ENCODE measurements at regions not wholly inside any gene's neighbourhood (a gene's known extent, or its start where the extent isn't known, plus 50 kb on each side); places are given as distances from the start of the nearest gene placed in this dataset.

DNA sequence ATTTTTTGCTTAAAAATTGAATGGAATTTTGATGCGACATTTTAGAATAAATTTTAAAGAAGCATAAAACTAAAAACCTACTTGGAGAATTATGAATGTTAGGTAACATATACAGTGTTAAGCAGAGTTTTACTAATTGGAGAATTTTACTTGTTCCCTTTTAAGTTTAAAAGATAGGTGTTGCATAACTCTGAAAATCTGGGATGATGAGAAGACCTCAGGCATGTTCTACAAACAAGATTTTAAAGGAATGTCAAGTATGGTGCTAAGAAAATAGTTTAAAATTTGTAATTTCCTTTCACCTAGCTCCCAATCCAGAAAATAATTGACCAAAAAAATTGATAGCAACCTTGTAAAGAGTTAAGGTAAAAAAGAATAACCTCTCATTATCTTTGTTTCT, 135.8 kb downstream of the RFC3 start:
- DNase-seq: no peak

DNA sequence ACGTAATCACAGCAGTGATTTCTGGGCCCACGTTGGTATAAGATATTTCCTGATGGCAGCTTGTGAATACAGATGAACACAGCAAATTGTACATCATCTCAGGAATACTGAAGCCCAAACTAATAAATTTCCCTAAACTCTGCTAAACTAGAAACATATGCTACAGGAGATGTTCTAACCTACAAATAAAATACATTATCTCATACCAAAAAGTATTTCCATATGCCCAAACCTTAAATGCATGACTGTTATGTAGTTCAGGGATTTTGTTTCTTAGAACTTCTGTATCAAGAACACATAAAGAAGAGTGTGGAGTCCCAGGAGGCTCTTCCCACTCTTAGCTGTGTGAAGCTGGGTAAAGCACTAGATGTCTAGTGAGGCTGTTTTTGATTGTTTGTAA, 138.4 kb downstream of the RFC3 start:
- no peak for DNase-seq

DNA sequence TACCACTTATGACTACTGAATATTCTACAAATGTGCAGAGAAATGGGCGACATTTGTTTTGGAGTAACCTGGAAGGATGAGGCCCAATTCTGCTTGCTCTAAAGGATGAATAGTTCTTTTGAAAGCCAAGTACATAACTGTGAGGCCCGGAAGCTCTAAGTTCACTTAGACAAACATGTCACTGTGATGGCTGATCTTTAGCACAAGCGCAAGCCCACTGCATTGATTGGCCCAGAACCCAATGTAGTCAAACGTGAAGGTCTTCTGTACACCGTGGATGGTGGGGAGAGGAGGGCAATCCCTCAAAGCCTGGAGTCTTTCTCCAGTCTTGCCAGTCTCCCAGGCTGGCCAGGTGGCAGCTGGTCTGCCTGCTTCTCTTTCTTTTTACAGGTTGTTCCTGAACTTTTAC, 139.6 kb downstream of the RFC3 start:
- DNase-seq: no peak

DNA sequence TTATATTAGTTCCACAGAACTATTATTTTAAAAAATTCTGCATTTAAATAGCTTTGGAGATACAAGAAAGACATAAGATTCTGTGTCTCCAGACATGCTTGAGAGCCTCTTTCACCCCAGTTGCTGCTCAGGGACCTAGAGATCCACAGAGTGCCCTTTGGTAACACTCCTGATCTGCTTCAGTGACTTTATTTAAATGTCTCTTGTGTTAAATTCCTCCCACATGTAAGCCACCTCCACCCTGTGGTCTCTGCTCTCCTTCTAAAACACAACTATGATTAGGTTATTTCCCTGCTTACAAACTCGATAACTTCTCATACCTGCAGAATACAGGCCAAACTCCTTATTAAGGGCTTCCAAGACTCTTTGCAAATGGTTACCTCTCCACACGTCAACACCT, 141.0 kb downstream of the RFC3 start:
- no peak for DNase-seq

DNA sequence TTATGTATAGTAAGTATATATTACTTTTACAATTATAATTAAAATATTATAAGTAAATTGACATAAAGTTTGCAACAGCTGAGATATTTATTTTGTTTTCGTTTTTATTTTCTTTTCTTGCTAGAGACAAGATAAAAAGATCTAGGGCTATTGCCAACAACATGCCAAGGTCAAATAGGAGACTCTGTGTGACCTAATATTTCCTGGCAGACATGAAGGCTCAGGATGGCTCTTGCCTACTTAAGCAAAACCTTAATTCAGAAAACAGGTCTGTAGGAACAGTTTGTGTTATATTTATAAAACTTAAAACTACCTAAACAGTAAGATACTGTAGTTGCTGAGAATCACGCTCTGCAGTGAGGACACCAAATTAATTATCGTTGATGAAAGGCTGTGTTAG, 145.2 kb downstream of the RFC3 start:
- DNase-seq: no peak

DNA sequence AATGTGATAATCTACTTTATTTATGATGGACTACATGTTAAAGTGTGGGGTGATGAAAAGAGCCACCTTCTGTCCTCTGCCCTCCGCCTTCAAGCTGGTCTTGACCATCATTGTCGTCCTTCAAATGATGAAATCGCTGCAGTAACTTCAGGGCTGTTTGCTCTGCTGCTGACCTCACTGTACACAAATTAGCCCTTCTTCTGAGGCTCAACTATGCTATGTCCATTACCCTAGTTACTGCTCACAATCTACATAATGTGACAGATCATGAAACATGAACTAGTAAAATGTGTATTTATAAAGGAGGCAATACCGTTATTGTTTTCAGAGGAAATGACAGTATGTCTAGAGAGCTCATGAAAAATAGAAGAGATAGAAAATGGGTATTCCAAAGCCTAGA, 145.9 kb downstream of the RFC3 start:
- no peak for DNase-seq

DNA sequence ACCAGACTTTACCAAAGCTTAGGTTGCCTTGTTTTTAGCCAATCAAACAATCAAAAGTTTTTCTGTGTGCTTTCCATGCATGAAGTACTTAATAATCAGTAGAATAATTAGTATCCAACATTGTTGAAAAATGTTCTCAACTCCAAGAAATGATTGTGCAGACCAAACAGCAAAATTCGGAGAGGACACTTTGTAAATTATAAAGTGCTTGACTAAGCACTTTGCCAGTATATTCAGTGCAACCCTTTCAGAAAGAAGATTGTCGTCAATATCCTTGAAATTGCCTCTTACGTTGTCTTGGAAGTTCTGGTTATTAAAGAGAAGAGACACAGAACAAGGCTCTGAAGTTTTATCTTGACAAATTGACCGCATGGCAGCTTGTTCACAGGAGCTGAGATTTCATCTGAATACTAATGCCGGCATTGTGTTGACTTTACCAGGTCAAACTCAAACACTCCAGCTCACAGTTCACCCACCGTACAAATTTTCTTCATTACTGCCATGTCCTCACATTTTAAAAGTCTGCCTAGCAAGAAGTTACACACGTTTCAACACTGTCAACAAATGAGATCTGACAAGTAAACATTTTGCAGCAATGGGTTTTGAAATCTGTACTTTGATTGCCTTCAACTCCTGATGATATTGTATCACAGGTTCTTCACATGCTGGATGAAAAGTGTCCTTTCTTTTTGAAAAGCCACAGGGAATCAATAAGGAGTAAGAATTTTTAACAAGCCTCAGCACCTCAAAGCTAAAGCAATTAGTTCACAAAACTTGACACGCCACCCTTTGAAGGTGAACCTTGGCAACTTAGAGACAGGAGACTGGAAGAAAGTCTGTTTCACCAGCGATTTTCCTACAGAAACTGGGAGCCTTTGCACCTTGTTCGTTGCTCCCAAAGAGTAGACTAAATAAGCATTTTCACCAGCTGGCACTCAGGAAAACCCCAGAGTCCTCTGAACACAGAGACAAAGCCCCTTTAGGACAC, 150.9 kb downstream of the RFC3 start:
- DNase-seq: no peak

DNA sequence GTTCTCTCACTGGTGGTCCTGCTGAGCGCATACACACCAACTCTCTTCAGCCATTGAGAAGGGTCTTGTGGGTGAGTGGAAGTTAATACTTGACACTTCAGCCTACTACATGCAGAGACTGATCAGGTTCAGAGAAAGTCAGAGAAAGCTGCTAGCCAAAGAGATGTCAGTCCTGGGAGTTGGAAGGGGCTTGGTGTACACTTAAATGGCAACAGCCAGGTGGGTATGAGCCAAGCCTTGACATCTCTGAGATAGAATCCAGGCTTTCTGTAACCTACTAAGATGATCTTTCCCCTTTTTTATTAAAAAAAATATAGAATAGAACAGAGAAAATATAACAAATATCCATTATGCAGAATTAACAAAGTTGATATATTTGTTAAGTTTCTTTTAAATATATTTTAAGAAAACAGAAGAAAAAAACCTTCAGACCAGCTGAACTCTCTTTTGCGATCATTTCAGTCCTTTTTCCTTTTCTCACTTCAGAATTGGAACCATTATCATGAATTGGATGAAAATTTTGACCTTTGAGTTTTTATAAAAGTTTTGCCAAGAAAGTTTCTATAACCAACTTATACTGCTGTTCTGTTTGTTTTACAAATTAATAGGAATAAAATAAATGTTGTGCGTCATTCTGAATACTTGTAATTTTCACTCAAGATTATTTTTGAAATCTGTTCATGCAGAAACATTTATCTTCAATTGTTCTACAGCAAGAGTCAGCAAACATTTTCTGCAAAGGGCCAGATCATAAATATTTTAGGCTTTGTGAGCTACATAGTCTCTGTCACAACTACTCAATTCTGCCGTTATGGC, 153.0 kb downstream of the RFC3 start:
- no peak for DNase-seq

DNA sequence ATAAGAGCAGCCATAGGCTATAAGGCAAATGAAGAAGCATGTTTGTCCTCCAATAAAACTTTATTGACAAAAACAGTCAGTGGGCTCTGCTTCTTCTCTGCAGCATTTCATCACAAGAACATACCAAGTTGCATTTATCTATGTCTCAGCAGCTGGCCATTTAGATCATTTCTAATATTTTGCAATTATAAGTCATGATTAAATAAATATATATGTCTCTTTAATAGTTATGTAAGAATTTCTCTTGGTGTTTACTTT, 153.5 kb downstream of the RFC3 start:
- no peak for DNase-seq

DNA sequence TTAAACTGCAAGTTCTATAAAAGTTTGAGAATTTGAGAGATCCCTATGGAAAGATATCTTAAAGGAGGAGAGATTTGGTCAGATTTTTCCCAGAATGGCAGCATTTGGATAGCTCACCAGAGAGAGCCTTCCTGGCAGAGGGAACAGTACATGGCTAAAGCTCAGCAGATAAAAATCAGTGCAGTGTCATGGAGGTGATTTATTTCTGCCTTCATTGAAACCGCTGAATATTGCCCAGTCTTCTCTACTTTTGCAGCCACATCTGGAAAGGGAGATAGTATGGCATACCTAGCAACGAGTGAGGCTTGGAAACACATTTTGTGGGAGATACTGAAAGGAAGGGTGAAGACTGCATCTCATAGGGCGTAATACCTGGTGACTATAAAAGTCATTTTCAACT, 155.2 kb downstream of the RFC3 start:
- DNase-seq: no peak

DNA sequence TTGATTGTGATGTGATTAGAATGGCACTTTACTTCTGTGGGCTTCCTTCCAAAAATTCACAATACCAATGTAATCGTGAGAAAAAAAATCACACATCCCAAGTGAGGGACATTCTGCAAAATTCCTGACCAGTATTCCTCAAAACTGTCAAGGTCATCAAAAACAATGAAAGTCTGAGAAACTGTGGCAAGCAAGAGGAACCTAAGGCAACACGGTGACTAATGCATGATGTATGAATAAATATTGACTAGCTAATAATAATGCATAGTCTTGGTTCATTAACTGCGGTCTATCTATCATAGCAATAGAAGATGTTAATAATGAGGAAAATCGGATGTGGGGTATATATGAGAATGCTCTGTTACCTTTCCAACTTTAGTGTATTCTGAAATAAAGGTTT, 159.0 kb downstream of the RFC3 start:
- no peak for DNase-seq

DNA sequence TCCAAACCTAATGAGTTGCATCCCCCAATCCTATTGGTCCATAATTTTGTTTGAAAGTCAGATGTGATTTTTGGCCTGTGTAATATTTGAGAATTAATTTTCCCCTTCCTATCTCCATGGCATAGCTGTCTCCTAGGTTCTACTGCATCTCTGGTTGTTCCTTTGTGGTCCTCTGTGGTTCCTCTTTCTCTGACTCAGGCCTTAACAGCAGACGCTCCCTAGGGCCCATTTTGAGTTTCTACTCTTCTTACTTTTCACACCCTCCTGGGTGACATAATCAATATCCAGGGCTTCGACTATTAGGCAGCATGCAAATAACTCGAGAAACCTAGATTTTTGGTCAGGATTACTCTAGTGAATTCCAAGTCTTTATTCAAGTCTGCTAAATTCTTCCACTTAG, 160.7 kb downstream of the RFC3 start:
- no peak for DNase-seq

DNA sequence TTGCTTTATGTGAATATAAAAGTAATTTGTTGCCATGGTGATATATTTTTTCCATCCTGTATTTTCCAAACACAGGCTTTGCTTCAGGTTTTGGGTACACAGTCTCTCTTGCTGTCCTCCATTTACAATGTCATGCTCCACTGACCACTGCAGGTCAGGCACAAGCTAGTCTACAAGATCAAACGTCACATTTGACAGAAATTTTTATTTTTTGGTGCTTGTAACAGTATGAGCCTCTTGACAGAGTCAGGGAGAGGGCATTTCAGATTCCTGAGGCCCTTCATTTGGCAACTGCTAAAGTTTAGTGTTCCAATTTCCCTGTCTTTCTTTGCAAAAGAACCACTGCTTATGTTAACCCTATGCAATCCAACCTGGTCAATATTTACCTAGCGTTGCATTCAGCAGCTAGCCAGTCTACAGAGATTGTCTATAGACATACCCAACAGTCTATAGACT, 175.0 kb downstream of the RFC3 start:
- no peak for DNase-seq

DNA sequence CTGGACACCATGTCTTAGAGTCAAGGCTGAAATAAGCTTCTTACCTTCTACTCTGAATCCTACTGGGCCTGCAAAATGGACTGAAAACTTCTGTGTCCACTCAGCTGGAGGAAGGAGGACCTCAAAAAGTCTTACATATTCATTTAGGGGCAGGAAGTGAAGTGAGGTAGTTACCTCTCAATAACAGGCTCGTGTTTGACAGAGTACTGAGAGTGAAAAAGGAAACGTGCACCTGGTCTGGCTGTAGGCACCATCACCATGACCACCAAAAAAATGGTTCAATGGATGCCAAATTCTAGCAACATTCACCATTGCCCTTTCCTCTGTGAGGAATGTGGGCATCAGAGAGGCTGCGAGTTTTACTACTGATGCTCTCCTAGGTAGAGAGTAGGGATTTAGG, 176.2 kb downstream of the RFC3 start:
- DNase-seq: no peak

DNA sequence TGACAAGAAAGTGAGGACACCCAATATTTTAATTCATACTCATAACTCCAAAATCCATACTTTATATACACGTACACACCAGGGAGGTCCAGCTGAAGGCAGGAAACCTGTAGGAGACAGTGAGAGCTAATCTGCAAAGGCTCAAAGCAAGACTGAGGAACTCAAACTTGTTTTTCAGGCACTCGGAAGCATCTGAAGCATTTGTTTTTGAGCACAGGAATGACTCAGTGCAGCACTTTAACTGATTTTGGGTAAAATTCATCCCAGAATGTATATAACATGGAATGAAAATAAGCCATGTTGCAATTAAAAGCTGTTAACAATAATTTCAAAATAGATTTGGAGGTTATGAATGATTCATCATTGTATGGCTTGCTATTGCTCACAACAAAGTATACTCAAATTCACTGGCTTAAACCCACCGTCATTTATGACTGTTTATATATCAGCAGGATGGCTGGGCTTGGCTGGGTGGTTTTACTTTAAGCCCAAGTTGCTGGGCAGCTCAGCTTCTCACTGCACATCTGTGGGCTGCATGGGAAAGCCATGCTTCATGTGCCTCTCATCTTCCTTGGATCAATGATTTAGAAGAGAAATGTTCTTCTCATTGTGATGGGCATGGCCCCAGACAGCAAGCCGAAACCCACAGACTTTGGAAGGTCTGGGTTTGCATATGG, 177.0 kb downstream of the RFC3 start:
- DNase-seq: no peak

DNA sequence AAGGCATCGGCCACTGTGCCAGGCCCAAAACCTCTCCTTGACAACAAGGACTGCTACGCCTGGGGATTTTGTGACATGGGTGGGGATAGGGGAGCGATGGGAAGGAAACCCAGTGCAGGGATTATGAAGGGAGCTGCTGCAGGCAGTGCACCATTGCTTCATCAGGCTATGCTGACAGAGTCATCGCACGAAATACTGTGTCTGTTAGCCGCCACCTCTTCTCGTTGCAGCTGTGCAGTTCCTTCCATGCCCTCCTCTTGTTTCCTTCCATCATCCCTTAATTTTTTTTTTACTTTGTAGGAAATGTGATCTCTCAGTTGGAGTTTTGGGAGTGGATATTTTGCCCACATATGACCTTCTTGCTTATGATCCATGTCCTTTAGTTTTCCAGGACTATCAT, 178.7 kb downstream of the RFC3 start:
- DNase-seq: no peak

DNA sequence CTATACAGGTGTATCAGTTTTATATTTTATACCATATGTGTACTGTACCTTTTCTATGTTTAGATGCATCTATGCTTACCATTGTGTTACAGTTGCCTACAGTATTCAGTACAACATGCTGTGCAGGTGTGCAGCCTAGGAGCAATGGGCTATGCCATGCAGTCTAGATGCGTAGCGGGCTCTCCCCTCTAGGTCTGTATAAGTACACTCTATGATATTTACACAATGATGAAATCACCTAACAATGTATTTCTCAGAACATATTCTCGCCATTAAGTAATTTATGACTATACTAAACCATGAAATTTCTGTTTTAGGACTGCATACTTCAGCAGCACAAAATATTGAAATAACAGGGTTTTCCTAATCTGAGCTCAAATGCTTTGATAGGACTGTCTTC, 179.6 kb downstream of the RFC3 start:
- DNase-seq: no peak

DNA sequence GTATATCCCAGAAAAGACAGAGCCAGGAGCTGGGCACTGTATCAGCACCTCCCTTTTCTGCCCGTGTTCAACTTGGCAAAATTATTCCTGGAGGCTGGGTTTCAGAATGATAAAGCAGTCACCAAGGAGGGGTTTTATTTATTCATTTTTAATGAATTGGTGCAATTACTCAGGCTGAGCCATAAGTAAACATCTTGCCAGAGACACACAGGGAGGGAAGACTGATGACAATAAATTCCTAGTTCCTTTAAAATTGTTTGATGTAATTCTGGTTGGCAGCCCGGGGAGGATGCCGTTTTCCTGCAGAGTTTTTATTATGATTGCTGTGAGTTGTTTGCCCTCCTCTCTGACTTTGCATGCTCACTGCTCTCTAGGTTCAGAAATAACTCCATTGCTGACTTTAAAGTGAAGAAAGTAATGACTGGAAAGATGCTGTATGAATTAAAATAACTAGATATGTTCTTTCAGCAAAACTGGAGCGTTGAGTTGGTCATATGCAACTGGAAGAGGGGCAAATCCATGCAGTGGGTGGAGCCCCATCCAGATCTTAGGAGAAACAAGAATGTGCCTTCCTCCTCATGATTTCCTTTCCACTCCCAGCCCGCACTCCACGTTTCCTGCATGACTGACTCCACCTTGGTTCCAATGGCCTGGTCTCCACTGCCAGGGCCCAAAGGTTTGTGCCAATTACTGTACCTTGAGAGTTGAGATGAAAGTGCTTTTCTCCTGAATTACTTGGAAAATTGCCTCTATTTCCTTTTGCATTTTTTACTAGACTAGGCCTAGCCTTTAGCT, 182.1 kb downstream of the RFC3 start:
- no peak for DNase-seq

DNA sequence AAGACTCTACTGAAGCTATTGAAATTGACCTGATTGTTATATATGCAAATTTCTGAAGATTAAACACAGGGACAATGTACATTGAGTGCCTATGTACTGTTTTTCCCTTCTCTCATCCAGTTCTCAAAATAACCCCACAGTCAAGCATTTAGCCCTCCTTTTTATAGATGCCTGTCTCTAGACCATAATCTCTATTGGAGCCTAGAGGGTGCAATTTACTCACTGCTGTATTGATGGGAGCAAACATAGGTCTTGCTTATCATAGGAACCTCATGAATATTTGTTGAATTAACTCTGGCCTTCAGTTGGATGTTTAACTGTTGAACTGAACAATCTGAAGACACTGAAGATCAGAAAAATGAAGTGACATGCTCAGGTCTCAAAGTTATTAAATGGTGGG, 183.0 kb downstream of the RFC3 start:
- no peak for DNase-seq

DNA sequence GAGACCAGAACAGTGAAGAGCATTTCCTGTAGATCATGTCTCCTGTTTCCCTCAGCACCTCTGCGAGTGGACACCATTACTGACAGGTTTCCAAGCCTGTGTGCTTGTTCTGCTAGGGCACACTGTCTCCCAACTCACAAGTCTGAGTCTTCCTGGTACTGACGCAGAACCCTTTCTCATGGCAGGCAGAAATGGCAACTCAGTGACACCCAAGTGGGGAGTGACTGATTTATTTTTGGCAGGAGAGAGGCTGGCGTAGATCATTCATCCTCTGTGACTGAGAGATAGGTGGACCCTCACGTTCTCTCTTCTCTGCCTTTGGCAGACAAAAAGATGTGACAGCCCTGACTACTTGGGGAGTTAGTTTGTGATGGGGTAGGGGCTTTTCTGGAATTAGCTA, 183.4 kb downstream of the RFC3 start:
- no peak for DNase-seq

DNA sequence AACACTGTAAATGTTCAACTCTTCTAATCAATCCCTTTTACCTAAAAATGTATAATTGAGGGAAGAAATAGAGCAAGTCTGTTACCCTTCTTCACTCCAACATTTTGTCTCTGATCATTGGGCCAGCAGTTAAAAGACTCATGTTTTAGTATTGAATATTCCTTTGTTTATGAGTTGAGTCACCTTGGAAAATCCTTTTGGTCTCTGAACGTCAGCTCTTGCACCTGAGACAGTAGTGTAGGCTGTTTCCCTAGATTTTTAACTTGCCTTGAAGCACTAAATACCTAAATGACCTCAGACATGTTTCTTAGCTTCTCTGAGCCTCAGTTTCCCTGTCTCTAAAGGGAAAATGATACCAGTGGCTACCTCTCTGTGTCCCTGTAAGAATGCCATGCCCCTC, 184.2 kb downstream of the RFC3 start:
- no peak for DNase-seq

DNA sequence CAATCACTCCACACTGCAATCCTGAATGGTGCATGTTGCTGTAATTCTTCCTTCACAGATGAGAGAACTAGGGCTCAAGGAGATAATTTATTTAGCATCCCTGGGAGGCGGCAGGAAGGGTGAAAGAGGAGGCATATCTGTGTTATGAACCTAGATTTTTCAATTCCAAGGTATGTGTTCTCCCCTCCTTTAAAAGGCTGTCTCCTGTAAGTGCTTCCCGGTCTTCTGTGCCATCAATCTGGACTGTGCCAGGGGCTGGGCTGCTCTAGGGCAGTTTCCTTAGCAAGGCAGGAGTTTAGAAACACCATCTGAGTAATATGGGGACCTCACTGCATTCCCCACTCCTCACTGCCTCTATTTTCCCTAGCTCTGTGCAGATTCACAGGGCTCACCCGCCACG, 185.0 kb downstream of the RFC3 start:
- no peak for DNase-seq

DNA sequence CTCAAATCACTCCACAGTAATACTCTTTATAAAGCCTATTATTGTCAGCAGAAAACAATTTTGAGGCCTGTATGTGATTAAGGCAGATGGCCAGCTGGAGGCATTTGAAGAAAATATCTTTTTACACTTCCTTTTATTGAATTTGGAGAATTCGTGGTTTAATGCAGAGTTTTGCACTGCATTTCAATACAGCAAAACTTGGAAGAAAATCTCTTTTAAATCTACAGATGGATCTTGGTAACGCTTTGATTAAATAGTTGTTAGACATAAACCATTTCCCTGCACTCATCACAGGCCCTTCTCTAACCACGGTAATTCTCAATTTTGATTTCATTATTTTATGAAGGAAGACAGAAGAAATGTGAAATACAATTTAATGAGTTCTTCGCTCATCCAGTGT, 185.7 kb downstream of the RFC3 start:
- no peak for DNase-seq

All from activated CD8-positive, alpha-beta memory T cell treated with anti-CD3 and anti-CD28 coated beads for 24 hours (primary cell).